Epithelial cell of proximal tubule (primary cell): ENCODE measurements at regions not wholly inside any gene's neighbourhood (a gene's known extent, or its start where the extent isn't known, plus 50 kb on each side); places are given as distances from the start of the nearest gene placed in this dataset.

Source experiments
- DNase-seq: peaks from one replicate; pipeline ENCODE4 v3.0.0-alpha.2; 2011; ENCODE audit warnings: low read depth
- H3K4me3 ChIP-seq: 2 replicates; pipeline ENCODE4 v1.5.1; 2011; ENCODE audit warnings: low read depth, mild to moderate bottlenecking, low read length
- CTCF ChIP-seq: conservative IDR thresholded peaks from 2 replicates; pipeline ENCODE4 v1.5.1; 2012; ENCODE audit warnings: low read depth, mild to moderate bottlenecking, low read length

- DNase-seq, result no peak
- no peak for TF ChIP-seq CTCF
- no peak overlapping the region for H3K4me3 ChIP-seq
Observed at GRCh38 chr1:177824508-177824982, 145.3 kb downstream of the SEC16B start.

GRCh38 chr1:177820213-177820612 is 149.6 kb downstream of the SEC16B start:
- no peak for DNase-seq
- H3K4me3 ChIP-seq, result no peak overlapping the region
- no peak for TF ChIP-seq CTCF

- DNase-seq, result peak; percentile 56
- no peak overlapping the region for H3K4me3 ChIP-seq
- no peak for TF ChIP-seq CTCF
Observed at GRCh38 chr1:177817937-177818875, 151.7 kb downstream of the SEC16B start.

GRCh38 chr1:177812650-177813049 is 157.2 kb downstream of the SEC16B start:
- H3K4me3 ChIP-seq, result no peak overlapping the region
- DNase-seq, result no peak
- no peak for TF ChIP-seq CTCF

GRCh38 chr1:177812144-177812543 is 157.7 kb downstream of the SEC16B start:
- TF ChIP-seq CTCF, result no peak
- DNase-seq, result no peak
- no peak overlapping the region for H3K4me3 ChIP-seq

- no peak overlapping the region for H3K4me3 ChIP-seq
- TF ChIP-seq CTCF, result no peak
- no peak for DNase-seq
Observed at GRCh38 chr1:177811429-177811828, 158.4 kb downstream of the SEC16B start.

GRCh38 chr1:177809819-177810218 is 160.0 kb downstream of the SEC16B start:
- TF ChIP-seq CTCF, result no peak
- no peak overlapping the region for H3K4me3 ChIP-seq
- DNase-seq, result no peak
